ENCODE measurements at regions not wholly inside any gene's neighbourhood (a gene's known extent, or its start where the extent isn't known, plus 50 kb on each side); places are given as distances from the start of the nearest gene placed in this dataset.

DNA sequence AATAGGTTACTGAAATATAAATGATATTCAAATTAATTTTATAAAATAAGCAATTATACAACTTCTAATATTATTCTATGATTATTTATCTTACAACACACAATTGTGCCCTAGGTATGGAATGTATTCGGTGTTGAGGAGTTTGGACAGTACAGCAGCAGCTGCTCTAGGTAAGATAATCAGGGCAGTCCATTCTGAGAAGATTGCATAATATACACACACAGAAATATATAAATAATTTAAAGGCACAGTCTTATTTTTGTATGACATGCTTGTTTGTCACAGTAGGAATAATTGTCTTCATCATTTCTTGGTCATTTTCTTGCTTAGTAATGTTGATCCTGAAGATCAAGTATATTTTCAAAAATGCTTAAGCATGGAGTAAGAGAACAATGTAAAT is 849.4 kb upstream of the MIR17HG start:
- TF ChIP-seq, protein P1, sequence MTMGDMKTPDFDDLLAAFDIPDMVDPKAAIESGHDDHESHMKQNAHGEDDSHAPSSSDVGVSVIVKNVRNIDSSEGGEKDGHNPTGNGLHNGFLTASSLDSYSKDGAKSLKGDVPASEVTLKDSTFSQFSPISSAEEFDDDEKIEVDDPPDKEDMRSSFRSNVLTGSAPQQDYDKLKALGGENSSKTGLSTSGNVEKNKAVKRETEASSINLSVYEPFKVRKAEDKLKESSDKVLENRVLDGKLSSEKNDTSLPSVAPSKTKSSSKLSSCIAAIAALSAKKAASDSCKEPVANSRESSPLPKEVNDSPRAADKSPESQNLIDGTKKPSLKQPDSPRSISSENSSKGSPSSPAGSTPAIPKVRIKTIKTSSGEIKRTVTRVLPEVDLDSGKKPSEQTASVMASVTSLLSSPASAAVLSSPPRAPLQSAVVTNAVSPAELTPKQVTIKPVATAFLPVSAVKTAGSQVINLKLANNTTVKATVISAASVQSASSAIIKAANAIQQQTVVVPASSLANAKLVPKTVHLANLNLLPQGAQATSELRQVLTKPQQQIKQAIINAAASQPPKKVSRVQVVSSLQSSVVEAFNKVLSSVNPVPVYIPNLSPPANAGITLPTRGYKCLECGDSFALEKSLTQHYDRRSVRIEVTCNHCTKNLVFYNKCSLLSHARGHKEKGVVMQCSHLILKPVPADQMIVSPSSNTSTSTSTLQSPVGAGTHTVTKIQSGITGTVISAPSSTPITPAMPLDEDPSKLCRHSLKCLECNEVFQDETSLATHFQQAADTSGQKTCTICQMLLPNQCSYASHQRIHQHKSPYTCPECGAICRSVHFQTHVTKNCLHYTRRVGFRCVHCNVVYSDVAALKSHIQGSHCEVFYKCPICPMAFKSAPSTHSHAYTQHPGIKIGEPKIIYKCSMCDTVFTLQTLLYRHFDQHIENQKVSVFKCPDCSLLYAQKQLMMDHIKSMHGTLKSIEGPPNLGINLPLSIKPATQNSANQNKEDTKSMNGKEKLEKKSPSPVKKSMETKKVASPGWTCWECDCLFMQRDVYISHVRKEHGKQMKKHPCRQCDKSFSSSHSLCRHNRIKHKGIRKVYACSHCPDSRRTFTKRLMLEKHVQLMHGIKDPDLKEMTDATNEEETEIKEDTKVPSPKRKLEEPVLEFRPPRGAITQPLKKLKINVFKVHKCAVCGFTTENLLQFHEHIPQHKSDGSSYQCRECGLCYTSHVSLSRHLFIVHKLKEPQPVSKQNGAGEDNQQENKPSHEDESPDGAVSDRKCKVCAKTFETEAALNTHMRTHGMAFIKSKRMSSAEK (CRISPR knock-in tag; IDR thresholded peaks at IDR 0.05; ENCODE audit: borderline replicate concordance) = no peak
- no peak for TF ChIP-seq MXD4 (CRISPR knock-in tag; IDR thresholded peaks at IDR 0.05; ENCODE audit: borderline replicate concordance)
- no peak for TF ChIP-seq CBFB (CRISPR knock-in tag; IDR thresholded peaks at IDR 0.05; ENCODE audit: low read depth)
- no peak for TF ChIP-seq ZNF423 (CRISPR knock-in tag; IDR thresholded peaks at IDR 0.05)
- TF ChIP-seq, protein P2, sequence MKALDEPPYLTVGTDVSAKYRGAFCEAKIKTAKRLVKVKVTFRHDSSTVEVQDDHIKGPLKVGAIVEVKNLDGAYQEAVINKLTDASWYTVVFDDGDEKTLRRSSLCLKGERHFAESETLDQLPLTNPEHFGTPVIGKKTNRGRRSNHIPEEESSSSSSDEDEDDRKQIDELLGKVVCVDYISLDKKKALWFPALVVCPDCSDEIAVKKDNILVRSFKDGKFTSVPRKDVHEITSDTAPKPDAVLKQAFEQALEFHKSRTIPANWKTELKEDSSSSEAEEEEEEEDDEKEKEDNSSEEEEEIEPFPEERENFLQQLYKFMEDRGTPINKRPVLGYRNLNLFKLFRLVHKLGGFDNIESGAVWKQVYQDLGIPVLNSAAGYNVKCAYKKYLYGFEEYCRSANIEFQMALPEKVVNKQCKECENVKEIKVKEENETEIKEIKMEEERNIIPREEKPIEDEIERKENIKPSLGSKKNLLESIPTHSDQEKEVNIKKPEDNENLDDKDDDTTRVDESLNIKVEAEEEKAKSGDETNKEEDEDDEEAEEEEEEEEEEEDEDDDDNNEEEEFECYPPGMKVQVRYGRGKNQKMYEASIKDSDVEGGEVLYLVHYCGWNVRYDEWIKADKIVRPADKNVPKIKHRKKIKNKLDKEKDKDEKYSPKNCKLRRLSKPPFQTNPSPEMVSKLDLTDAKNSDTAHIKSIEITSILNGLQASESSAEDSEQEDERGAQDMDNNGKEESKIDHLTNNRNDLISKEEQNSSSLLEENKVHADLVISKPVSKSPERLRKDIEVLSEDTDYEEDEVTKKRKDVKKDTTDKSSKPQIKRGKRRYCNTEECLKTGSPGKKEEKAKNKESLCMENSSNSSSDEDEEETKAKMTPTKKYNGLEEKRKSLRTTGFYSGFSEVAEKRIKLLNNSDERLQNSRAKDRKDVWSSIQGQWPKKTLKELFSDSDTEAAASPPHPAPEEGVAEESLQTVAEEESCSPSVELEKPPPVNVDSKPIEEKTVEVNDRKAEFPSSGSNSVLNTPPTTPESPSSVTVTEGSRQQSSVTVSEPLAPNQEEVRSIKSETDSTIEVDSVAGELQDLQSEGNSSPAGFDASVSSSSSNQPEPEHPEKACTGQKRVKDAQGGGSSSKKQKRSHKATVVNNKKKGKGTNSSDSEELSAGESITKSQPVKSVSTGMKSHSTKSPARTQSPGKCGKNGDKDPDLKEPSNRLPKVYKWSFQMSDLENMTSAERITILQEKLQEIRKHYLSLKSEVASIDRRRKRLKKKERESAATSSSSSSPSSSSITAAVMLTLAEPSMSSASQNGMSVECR (CRISPR knock-in tag; IDR thresholded peaks at IDR 0.05; ENCODE audit: borderline replicate concordance) = no peak
- TF ChIP-seq NFYB (CRISPR knock-in tag; conservative IDR thresholded peaks at IDR 0.05; ENCODE audit: low read depth) = no peak
- TF ChIP-seq CREM (CRISPR knock-in tag; IDR thresholded peaks at IDR 0.05) = no peak
- no peak for TF ChIP-seq TP53 (CRISPR knock-in tag; IDR thresholded peaks at IDR 0.05)
- no peak for TF ChIP-seq ZNF219 (CRISPR knock-in tag; IDR thresholded peaks at IDR 0.05; ENCODE audit: borderline replicate concordance)
- TF ChIP-seq, protein P3, sequence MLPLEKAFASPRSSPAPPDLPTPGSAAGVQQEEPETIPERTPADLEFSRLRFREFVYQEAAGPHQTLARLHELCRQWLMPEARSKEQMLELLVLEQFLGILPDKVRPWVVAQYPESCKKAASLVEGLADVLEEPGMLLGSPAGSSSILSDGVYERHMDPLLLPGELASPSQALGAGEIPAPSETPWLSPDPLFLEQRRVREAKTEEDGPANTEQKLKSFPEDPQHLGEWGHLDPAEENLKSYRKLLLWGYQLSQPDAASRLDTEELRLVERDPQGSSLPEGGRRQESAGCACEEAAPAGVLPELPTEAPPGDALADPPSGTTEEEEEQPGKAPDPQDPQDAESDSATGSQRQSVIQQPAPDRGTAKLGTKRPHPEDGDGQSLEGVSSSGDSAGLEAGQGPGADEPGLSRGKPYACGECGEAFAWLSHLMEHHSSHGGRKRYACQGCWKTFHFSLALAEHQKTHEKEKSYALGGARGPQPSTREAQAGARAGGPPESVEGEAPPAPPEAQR (CRISPR knock-in tag; IDR thresholded peaks at IDR 0.05) = no peak
- TF ChIP-seq ZNF121 (CRISPR knock-in tag; IDR thresholded peaks at IDR 0.05) = no peak
- TF ChIP-seq, protein P4, sequence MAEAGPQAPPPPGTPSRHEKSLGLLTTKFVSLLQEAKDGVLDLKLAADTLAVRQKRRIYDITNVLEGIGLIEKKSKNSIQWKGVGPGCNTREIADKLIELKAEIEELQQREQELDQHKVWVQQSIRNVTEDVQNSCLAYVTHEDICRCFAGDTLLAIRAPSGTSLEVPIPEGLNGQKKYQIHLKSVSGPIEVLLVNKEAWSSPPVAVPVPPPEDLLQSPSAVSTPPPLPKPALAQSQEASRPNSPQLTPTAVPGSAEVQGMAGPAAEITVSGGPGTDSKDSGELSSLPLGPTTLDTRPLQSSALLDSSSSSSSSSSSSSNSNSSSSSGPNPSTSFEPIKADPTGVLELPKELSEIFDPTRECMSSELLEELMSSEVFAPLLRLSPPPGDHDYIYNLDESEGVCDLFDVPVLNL (CRISPR knock-in tag; IDR thresholded peaks at IDR 0.05; ENCODE audit: borderline replicate concordance, low read depth) = no peak
- TF ChIP-seq, protein P5, sequence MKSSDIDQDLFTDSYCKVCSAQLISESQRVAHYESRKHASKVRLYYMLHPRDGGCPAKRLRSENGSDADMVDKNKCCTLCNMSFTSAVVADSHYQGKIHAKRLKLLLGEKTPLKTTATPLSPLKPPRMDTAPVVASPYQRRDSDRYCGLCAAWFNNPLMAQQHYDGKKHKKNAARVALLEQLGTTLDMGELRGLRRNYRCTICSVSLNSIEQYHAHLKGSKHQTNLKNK (CRISPR knock-in tag; IDR thresholded peaks at IDR 0.05) = no peak
- no peak for TF ChIP-seq ZNF138 (CRISPR knock-in tag; conservative IDR thresholded peaks at IDR 0.05)
- TF ChIP-seq ELF4 (CRISPR knock-in tag; IDR thresholded peaks at IDR 0.05; ENCODE audit: low read depth) = no peak
- no peak for TF ChIP-seq HMGA2 (CRISPR knock-in tag; IDR thresholded peaks at IDR 0.05)
- no peak for TF ChIP-seq JAZF1 (CRISPR knock-in tag; IDR thresholded peaks at IDR 0.05)
- ATAC-seq = no peak
- ChIA-PET CTCF (no interaction called here), POLR2A (no interaction called here)
- Mint-ChIP-seq H3K9me3 (no peaks in the 10 kb centered on the region), H3K4me1 (peaks cover 3% of the 10 kb centered on the region; the same call in 1 of the 2 replicates), H3K27me3 (ENCODE audit: low read depth) (no peaks in the 10 kb centered on the region), H3K36me3 (no peaks in the 10 kb centered on the region), H3K27ac (no peak overlapping the region), H3K4me3 (no peak overlapping the region)
- no peak for DNase-seq (ENCODE audit: low spot score)
